Breast epithelium (tissue), 3 donors: ENCODE measurements at regions not wholly inside any gene's neighbourhood (a gene's known extent, or its start where the extent isn't known, plus 50 kb on each side); places are given as distances from the start of the nearest gene placed in this dataset.

Source experiments
- CTCF ChIP-seq, 3 donors: fragments of 450-650 bp; IDR thresholded peaks; one replicate each; pipeline ENCODE4 v1.5.1; 2016 to 2017; ENCODE audit warnings: antibody characterized with exemption in 3 of 3, mild to moderate bottlenecking in 3 of 3, moderate library complexity in 3 of 3
- POLR2A ChIP-seq: fragments of 450-650 bp; IDR thresholded peaks from one replicate; pipeline ENCODE4 v1.6.1; 2016; ENCODE audit warnings: antibody characterized with exemption, mild to moderate bottlenecking, moderate library complexity

GRCh38 chr1:208934933-208935332 lies 648.6 kb upstream of the CAMK1G start:
- TF ChIP-seq CTCF (IDR thresholded peaks at IDR 0.05) (no peak), POLR2A (no peak)
